ENCODE measurements at regions not wholly inside any gene's neighbourhood (a gene's known extent, or its start where the extent isn't known, plus 50 kb on each side); places are given as distances from the start of the nearest gene placed in this dataset.

DNA sequence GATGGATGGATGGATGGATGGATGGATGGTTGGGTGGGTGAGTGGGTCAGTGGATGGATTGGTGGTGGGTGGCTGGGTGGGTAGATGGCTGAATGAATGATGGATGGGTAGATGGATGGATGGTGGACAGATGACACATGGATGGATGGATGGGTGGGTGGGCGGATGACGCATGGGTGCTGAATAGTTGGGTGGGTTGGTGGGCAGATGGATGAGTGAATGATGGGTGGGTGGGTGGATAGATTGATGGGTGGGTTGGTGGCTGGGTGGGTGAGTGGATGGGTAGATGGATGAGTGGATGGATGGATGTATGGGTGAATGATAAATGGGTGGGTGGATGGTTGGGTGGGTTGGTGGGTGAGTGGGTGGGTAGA lies 69.9 kb upstream of the NKX1-1 start:
- no peak for DNase-seq (ENCODE audit: low read depth)

DNA sequence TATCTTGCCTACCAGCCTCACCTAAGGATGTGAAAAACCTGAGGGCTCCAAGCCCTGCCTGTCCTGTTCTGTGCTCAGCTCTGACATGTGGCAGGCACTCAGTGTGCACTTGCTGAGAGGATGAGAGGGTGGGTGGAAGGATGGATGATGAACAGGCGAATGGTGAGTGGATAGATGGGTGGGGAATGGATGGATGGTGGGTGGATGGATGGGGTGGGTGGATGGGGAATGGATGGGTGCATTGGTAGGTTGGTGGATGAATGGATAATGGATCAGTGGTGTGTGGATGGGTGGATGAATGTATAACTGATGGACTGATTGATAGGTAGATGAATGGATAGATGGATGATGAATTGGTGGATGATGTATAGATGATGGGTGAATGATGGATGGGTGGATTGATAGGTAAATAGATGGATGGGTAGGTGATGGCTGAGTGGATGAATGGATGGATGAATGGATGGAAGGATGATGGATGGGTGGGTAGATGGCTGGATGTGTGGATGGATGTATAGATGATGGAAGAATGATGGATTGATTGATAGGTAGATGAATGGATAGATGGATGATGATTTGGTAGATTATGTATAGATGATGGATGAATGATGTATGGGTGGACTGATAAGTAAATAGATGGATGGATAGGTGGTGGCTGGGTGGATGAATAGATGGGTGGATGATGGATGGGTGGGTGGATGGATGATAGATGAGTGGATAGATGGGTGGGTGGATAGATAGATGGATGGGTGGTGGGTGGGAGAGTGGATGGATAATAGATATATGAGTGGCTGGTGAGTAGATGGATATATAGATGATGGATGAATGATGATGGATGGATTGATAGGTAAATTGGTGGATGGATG lies 69.3 kb upstream of the NKX1-1 start:
- no peak for DNase-seq (ENCODE audit: low read depth)

DNA sequence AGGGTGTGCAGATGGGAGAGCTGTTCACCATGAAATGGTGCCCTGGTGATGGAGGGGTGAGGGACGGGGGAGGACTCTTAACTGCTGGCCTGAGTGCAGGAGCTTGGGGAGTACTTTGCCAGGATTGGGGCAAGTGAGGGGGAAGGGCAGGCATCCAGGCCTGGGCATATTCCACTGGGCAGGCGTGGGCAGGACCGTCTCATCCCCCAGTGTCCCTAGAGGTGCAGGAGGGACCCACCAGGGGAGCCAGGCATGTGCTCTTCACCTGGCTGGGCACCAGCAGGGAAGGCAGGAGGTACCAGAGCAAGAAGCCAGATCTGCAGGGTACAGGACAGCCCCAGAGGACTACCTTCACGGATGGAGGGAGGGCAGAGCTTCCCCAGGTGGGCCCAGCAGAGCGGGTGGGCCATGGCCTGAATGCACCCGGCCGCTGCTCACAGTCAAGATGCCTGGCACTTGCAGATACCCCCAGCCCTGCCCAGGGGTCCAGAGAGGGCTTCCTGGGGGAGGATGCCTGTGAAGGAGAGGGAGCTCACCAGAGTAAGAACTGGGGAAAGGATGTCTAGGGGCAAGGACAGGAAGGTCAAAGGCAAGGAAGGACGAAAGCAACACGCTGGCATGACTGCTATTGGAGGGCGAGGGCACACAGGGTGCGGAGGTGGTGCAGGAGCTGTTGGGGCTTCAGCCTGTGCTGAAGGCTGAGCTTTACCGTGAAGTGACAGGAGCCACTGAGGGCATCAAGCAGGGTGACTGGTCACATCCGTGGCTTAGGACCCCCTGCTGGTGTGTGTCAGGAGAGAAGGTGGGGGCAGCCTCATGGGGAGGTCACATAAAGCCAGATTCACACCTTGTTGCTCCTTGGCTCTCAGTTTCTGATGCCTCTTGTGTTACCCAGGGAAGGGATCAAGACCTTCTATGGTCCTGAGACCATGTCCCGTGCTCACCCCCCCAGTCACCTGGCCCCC lies 68.2 kb upstream of the NKX1-1 start:
- no peak for DNase-seq (ENCODE audit: low read depth)

DNA sequence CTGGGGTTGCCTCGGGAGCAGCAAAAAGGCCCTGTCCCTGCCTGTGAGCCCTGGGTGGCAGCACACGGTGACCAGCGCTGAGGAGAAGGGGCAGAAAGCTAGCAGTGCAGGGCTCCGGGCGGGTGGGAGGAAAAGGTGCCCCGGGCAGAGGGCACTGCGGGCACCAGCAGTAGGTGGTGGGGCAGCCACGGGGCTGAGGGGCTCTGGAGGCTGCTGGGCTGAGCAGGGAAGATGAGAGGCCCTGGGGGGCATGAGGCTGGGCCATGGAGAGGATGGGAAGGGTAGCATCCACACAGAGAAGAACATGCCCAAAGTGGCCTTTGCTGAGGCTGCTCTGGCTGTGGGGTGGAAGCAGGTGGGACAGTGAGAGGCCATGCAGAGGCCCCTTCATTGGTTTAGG lies 67.5 kb upstream of the NKX1-1 start:
- DNase-seq (ENCODE audit: low read depth): no peak

DNA sequence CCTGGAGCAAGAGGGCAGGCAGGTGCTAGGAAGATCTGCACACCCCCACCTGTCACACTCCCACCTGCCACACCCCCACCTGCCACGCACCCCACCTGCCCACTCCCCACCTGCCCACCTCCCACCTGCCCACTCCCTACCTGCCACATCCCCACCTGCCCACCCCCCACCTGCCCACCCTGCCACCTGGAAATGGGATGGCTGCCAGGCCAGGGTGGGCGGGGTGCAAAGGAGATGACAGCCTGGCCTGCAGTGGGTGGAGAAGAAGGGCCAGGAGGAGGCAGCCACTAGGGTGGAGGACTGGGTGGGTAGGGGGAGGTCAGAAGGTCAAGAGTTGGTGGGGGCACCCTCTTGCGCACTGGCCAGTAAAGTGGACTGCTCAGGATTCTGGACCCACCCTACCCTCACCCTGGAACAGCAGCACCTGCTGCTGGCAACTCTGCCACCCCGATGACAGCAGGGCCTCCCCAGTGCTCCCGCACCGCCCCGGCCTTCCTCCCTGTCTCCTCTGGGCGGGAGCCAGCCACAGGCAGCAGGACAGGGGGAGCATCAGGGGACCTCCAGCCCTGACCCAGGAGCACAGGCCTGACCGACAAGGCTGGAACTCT lies 66.8 kb upstream of the NKX1-1 start:
- no peak for DNase-seq (ENCODE audit: low read depth)

DNA sequence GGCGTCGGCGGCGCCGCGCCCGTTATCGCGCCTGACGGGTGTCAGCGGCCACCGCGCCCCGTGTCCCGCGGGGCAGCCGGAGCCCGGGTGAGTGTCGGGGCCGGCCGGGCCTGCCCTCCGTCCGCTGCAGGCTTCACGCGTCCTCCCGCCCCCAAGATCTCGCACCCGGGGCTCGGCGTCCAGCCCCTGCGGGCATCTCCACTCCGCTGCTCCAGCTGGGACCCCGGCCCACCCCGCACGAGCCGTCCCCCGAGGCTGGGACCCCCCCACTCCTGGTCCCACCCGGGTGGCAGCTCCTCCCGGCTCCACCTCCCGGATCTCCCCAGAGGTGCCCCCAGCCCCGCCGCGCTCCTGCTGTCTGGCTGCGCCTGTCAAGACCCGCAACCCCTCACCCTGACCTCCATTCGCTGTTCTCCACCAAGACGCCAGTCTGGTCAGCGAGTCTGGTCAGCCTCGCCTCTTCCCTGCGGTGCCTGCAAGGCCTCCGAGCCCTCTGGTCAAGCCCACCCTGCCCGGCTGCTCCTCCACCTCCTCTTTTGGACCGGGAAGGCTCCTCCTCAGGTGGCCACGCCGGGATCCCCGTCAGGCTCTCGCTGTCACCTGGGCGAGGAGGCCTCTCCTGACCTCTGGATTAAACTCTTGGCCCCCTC lies 66.0 kb upstream of the NKX1-1 start:
- no peak for DNase-seq (ENCODE audit: low read depth)

DNA sequence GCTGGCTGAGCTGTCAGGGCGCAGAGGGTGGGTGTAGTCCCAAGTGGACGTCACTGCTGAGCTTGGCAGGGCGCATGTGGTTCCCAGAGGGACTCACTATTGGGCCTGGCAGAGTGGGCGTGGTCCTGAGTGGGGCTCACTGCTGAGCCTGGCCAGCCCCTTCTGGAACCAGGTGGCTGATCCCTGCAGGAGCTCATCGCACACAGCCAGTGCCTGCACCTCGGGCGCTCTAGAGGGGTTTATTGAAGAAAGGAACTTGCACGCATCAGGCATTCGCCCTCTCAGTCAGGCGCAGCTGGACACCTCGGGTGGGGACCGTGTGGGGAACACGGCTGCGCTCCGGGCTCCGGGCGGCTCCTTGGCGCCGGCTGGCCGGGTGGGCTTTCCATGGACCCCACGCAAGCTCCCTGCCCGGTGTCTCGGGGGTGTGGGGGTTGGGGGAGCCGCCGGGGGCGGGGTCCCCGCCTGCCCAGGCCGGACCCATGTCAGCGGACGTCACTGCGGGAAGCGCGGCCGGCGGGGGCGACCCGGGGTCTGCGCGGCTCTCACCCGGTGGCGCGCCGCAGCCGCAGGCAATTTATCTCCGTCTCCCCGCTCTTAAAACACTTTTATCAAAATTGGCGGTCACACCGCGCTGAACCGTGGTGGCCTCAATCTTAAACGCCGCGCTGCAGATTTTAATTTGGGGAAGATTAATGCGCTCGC lies 65.4 kb upstream of the NKX1-1 start:
- no peak for DNase-seq (ENCODE audit: low read depth)

DNA sequence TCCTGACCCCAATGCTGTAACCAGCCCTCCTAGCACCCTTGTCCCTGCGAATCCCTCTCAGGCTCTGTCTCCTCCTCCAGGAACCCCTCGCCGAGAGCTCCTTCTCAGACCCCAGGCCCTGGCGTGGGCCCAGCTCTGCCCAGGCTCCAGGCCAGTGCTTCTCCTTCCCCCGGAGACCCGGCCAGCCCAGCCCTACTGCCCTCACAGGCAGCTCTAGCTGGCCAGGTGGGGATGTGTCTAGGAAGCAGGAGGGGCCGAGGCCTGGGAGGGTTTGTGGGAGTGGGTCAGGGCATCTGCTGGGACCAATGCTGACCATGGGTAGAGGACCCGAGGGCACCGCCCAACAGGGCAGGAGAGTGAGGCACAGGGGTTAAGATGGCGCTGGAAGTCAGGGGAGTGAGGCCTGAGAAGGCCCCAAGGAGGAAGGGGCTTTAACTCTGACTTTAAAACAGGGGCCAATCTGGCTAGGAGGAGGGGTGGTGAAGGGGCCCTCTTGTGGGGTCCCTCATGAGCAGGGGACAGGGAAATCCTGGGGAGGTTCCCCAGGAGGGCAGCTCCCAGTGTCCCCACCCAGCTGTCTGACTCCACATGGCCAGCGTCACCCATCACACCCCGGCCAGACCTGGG lies 64.7 kb upstream of the NKX1-1 start:
- DNase-seq (ENCODE audit: low read depth): no peak

DNA sequence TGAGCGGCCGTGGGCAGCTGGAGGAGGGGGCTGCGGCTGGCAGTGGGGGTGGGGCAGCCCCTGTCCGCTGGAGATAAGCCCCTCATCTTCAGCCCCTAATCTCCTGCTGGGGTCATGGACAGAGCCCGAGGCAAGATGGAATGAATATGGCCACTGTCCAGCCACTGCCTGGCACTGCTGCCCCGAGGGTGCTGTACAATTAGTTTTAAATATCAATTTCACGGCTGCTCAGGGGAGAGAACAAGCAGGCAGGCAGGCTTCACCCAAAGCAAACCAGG lies 64.1 kb upstream of the NKX1-1 start:
- DNase-seq (ENCODE audit: low read depth): no peak

DNA sequence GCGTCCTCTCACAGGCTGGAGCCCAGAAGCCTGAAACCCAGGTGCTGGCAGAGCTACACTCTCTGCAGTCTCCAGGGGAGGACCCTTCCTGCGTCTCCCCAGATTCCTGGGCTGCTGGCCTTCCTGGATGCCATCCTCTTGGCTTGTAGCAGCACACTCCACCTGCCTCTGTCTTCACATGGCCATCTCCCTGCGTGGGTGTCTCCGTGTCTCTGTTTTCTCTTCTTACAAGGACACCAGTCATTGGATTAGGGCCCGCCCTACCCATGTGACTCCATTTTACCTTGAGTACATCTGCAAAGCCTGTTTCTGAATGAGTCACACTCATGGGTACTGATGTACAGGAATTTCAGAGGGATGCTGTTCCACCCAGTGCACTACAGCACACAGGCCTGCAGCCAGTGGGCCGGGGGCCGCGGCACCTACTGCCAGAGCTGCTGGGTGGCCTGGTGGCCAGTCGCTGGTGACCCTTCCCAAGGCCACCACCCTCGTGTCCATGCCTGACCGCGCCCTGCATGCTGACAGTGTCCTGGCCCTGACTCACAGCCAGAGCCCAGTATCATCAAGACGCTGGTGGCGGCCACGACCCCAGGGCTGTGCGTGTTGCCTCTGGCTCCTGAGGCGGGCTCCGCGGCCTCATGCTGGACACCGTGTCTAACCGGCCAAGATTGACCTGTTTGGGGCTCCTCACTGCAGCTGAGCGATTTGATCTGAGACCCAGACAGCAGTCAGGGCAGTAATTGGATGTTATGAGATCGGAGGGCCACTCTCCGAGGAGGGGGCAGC lies 63.6 kb upstream of the NKX1-1 start:
- DNase-seq (ENCODE audit: low read depth): no peak

DNA sequence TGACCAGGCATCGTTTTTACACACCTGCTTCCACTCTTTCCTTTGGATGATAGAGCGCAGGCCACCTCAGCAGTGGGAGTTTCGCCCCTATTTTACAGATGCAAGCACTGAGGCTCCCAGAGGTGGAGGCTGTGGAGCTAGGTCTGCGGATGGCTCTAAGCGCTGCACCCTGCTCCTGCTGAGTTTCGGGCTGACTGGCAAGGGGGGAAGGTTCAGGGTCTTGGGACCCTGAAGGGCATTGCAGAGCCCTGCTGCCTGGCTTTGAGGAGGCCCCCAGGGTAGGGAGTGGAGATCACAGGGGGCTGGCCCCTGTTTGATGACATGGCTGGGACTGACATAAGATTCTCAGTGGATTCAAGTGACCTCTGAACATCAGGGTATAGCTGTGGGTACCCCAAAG lies 62.8 kb upstream of the NKX1-1 start:
- DNase-seq (ENCODE audit: low read depth): no peak

DNA sequence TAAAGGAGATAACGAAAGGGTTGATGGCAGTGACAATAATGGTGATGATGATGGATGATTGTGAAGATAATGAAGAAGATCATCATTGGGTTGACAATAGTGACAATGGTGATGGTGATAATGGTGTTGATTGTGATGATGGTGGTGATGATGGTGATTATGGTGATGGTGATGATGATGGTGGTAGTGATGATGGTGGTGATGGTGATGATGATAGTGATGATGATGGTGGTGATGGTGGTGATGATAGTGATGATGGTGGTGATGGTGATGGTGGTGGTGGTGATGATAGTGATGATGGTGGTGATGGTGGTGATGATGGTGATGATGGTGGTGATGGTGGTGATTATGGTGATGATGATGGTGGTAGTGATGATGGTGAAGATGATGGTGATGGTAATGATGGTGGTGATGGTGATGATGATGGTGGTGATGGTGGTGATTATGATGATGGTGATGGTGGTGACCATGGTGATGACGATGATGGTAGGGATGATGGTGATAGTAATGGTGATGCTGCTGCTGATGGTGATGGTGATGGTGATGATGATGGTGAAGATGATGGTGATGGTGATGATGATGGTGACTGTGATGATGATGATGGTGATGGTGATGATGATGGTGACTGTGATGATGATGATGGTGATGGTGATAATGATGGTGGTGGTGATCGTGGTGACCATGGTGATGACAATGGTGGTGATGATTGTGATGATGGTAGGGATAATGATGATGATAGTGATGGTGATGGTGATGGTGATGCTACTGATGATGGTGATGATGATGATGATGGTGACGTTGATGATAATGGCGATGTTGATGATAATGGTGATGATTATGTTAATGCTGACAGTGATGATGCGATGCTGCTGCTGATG lies 61.6 kb upstream of the NKX1-1 start:
- DNase-seq (ENCODE audit: low read depth): no peak

DNA sequence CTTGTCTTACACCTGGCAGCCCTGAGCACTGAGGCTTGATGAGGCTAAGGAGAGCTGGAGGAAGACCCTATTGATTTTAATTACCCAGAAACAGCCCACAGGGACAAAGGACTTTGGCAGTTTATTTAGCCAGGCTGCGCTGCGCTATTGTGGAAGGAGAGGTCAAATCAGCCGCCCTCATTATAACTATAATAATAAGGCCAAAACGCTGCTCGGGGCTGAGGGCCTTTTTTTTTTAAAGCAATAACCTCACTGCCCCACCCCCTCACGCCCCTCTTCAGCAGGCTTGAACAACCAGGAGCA lies 60.6 kb upstream of the NKX1-1 start:
- DNase-seq (ENCODE audit: low read depth): no peak

DNA sequence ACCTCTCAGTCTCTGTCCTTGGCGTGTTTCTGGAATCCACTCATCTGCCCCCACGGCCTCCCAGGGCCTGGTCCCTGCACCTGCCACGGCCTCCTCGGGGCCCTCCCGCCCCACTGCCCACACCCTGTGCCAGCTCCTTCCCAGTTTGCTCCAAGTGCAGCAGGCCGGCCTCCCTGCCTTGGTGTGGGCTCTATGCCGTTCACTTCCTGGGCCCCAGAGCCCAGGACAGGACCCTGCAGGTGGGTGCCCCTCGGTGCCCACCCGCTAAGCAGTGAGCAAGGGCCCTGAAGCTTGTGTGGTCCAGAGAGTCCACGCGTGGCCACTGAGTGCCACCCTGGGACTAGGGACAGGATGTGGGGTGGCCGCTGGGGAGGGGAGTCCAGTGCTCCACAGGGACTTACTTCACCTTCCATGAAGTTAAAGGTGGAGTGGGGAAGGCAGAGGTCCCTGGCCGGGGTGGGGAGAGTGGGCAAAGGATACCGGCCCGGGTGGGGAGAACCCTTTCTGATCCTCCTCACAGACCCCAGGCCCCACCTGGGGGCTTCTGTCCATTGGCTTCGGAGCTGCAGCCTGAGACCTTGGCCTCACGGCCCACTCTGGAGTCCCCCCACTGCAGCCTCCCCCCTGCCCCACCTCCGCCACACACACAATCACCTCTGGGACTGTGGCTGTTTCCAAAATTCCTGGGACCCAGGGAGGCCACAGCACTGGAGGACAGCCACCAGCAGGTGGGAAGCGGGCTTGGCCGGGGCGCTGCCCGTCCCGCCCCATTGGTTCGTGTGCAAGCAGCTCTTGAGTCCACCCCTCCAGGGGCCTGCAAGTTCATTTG lies 60.0 kb upstream of the NKX1-1 start:
- no peak for DNase-seq (ENCODE audit: low read depth)

DNA sequence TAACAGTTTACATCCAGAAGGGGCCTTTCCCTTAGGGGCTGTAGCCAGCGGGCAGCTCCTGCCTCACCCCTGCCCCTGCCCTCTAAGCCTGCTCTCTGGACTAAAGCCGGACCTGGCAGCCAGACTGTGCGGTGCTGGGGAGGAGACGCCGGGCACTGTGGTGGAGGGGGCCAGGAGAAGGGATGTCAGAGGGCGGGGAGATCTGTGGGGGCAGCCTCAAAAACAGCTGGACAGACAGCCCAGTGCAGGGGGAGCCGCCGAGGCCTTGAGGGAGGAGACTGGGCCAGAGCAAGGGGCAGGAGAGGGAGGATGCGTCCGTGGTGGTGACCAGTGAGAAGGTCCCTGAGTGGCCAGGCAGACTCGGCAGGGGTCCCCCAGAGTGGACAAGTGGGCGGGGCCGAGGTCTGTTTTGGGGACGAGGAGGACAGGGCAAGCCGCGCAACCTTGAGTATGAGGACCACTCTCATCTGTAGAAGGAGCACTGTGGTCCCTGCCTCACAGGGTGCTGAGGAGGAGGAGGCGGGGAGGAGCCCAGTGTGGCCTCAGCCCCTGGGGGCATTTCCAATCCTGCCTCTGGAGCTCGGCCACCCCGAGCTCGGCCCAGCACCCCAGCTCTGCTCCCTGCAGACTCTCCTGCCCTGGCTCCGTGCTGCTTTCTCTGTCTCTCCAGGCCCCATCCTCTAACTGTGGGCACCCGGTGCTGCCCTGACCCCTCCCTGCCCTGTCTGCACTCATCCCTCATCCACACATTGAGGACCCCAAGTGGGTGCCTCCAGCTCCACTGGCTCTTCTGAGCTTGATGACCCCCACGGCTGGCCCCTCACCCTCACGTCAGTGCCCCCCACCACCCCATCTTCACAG lies 59.2 kb upstream of the NKX1-1 start:
- no peak for DNase-seq (ENCODE audit: low read depth)

DNA sequence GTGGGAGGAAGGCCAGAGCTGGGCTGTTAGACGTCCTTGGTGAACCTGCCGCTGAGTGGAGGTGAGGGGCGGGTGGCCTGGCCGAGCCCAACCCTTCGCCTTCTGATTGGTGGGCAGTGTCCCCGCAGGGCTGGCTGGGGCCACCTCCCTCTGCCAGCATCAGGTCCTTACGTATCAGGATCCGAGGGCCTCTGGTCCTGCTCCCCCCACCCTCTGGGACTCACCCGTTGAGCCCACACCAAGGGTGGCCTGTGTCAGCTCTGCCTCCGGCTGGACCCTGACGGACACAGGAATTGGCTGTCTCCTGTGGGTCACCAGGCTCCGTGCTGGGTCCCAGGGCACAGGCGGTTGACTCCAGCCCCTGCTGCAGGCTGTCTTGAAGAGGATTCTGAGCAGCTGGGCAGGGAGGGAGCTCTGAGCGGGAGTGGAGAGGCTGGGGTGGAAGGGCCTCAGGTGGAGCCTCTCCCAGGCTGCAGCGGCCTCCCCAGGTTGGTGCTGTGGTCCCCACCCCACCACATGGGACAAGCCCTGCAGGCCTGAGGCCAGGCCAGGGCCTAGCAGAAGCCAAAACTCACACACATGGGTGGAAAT lies 58.4 kb upstream of the NKX1-1 start:
- no peak for DNase-seq (ENCODE audit: low read depth)

DNA sequence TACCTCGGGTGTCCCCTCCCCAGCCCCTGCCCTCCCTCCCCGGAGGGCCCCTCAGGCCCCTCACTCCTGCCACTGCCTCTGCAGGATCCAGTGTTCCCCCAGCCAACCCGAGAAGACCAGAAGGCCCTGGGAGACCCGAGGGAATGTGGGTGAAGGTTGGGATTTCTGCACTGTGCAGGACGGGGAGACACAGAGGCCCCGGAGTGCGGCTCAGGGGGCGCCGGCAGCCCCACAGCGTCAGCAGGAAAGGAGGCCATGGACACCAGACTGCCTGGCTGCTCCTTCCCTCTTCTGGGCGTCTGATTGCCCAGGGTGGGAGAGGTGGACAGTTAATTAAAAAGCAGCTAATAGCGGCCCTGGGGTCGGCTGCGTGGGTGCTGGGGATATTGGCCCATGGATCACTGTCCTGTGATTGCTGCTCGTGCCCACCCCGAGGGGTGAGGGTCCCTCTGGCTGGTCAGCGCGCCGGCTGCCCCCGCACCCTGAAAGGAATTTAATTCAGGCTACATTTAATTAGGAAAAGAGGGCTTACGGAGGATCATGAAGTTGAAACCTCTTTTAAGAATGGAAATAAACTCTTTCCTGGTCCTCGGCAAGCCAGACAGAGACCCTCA lies 57.8 kb upstream of the NKX1-1 start:
- DNase-seq (ENCODE audit: low read depth): no peak

All from stimulated activated CD8-positive, alpha-beta memory T cell treated with anti-CD3 and anti-CD28 coated beads, Interleukin-4, amount 100 ng/mL, for 24 hours (primary cell).